ENCODE measurements at regions not wholly inside any gene's neighbourhood (a gene's known extent, or its start where the extent isn't known, plus 50 kb on each side); places are given as distances from the start of the nearest gene placed in this dataset.

DNA sequence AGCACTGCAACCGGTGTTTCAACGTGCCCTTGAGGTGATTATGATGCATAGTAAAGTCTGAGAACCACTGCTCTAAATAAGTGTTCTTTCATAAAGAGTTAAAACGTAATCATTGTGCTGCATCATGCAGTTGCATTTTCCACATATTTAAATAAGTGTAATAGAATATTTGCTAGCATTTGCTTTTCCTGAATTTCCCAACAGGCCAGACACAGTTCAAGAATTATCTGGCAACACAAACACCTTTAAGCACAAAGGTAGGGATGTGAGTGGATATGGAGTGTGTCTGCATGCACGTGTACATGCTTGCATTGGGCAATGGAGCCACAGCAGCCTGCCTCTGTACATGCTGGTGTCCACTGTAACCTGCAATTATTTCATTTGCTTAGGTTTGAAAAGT lies 193.6 kb upstream of the PIK3R1 start:
- TF ChIP-seq, protein P1, sequence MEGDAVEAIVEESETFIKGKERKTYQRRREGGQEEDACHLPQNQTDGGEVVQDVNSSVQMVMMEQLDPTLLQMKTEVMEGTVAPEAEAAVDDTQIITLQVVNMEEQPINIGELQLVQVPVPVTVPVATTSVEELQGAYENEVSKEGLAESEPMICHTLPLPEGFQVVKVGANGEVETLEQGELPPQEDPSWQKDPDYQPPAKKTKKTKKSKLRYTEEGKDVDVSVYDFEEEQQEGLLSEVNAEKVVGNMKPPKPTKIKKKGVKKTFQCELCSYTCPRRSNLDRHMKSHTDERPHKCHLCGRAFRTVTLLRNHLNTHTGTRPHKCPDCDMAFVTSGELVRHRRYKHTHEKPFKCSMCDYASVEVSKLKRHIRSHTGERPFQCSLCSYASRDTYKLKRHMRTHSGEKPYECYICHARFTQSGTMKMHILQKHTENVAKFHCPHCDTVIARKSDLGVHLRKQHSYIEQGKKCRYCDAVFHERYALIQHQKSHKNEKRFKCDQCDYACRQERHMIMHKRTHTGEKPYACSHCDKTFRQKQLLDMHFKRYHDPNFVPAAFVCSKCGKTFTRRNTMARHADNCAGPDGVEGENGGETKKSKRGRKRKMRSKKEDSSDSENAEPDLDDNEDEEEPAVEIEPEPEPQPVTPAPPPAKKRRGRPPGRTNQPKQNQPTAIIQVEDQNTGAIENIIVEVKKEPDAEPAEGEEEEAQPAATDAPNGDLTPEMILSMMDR (IDR thresholded peaks at IDR 0.05): no peak
- TF ChIP-seq POLR2A (IDR thresholded peaks at IDR 0.05): no peak

Measured in vagina (tissue), 2 donors.